Fibroblast of mammary gland (primary cell): ENCODE measurements at regions not wholly inside any gene's neighbourhood (a gene's known extent, or its start where the extent isn't known, plus 50 kb on each side); places are given as distances from the start of the nearest gene placed in this dataset.

ENCODE experiments used
- DNase-seq: peaks from one replicate; pipeline ENCODE4 v3.0.0-alpha.2; 2010; ENCODE audit warnings: low read depth
- H3K4me3 ChIP-seq: 2 replicates; pipeline ENCODE4 v1.5.1; 2011; ENCODE audit warnings: low read depth, mild to moderate bottlenecking, low read length, moderate library complexity; ENCODE audit not compliant: control insufficient read depth
- CTCF ChIP-seq: conservative IDR thresholded peaks from 2 replicates; pipeline ENCODE4 v1.5.1; 2011; ENCODE audit warnings: low read depth, low read length, inconsistent platforms; ENCODE audit not compliant: control insufficient read depth, insufficient read depth

DNA sequence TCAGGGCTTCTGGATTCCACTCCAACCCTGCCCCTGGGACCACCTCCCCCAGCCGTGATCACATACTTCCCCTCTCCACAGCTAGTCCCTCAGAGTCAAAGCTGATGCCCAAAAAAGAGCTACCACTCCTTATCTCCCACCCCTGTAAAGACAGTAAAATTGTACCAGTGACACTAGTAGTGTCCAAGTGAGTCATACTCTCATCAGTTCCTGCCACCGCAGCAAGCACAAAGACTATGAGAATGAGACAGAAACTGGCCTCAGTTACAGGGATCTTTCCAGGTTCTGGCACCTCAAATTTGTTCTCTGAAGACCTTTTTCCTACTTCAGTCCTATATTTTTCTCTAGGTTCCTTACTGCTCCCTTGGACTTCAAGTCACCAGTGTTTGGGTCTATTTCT is 144.2 kb downstream of the SPRY2 start:
- DNase-seq: peak; percentile 23
- TF ChIP-seq CTCF: no peak
- no peak overlapping the region for H3K4me3 ChIP-seq

- TF ChIP-seq CTCF: no peak
- H3K4me3 ChIP-seq: no peak overlapping the region
- DNase-seq: no peak
These were observed 145.3 kb downstream of the SPRY2 start for GRCh38 chr13:80195649-80196048.

- H3K4me3 ChIP-seq: no peak overlapping the region
- no peak for DNase-seq
- no peak for TF ChIP-seq CTCF
These were observed 150.9 kb downstream of the SPRY2 start for GRCh38 chr13:80189889-80190597.

DNA sequence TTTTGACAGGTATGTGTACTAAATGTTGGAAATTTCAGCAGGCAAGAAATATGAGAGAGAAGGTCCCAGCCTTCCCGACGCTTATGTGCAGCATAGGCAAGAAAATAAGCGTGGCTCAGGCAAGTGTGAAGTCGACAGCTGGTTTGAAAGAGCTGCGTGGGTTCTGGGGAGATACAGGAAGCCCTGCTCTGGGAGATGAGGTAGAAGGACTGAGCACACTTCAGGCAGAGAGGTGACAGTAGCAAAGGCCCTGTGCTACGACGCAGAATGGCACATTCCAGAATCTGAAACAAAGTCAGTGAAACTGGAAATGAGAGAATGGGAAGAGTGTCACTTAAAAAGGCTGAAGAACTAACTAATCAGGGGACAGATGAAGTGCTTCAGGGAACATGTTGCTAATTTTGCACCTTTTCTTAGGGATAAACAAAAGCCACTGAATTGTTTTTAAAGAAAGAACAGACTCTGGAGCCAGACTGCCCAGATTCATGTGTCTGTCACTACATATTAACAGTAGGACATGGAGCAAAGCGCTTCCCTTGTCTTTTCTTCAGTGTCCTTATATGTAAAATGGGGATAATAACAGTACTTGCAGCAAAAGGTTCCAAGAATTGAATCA is 160.1 kb downstream of the SPRY2 start:
- TF ChIP-seq CTCF: no peak
- no peak for DNase-seq
- no peak overlapping the region for H3K4me3 ChIP-seq

DNA sequence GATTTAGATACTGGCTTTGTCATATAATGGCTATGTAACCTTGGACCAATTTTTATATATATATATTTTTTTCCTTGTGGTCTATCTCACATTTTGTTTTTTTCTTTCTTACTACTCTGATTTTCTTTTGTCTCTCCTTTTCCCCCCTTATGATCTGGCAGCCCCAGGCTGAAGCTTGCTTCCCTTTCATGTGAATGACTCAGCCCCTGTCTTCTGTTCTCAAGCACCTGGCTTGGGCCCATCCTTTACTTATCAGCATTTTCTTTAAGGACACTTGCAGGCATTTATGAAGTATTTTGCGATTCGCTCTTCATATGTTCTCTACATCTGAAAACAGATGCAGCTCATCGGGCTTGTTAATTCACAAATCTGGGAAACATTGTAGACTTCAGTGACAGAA is 163.6 kb downstream of the SPRY2 start:
- no peak for TF ChIP-seq CTCF
- DNase-seq: no peak
- no peak overlapping the region for H3K4me3 ChIP-seq

DNA sequence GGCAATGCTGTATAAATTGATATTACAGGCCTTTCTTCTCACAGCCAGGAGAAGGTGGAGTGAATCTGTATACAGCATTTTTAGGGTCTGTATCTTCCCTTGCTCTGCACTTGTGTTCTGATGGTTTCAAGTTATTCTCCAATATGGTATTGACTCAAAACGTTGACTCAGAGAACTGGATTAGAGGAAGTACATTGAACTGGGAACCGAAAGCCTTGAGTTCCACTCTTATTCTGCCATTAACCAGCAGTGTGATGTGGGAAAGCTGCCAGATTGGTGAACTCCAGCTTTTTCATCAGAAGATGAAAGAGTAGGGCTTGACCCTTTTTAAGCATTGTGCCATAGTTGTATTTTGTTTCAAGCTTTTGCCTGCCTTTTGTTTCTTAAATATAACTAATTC is 167.7 kb downstream of the SPRY2 start:
- no peak for TF ChIP-seq CTCF
- peak; percentile 8 for DNase-seq
- H3K4me3 ChIP-seq: no peak overlapping the region
